GM23248 (cell line): ENCODE measurements at regions not wholly inside any gene's neighbourhood (a gene's known extent, or its start where the extent isn't known, plus 50 kb on each side); places are given as distances from the start of the nearest gene placed in this dataset.

Source experiments
- EZH2 ChIP-seq: fragments of 200-600 bp; sonication (generic); IDR thresholded peaks from 2 replicates; pipeline ENCODE4 v1.6.1; 2018; ENCODE audit warnings: antibody characterized with exemption, mild to moderate bottlenecking; ENCODE audit not compliant: insufficient read depth, poor library complexity, severe bottlenecking
- EZH2phosphoT487 ChIP-seq: fragments of 200-600 bp; sonication (generic); IDR thresholded peaks from 2 replicates; pipeline ENCODE4 v1.6.1; 2018; ENCODE audit warnings: antibody characterized with exemption, moderate library complexity, mild to moderate bottlenecking, low read depth; ENCODE audit not compliant: insufficient read depth

DNA sequence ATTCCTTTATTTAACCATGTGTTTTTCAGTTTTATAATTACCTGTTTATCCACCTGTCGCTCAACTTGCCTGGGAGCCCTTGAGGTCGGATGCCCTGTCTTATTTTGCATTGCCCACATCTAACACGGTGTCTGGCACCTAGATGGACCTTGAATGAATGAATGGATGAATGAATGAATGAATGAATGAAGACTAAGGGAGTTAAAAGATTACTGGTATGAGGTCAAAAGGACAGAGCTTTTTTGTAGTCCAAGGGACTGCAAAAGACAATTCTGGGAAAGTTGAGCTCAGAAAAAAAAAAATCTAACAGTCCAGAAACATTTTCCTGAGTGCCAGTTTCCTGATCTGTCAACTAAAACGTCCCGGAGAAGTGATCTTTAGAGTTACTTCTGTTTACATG is 244.6 kb upstream of the MYOCD start:
- TF ChIP-seq EZH2phosphoT487 = no peak
- TF ChIP-seq EZH2 = no peak
